SK-N-SH treated with all-trans-retinoic acid at 6 μM for 48 hours (cell line): ENCODE measurements at regions not wholly inside any gene's neighbourhood (a gene's known extent, or its start where the extent isn't known, plus 50 kb on each side); places are given as distances from the start of the nearest gene placed in this dataset.

ENCODE experiments used
- ATAC-seq: fragments of 200-7000 bp; cut with Tn5 transposase; 3 replicates; pipeline ENCODE4 v1.9.1; 2020; ENCODE audit warnings: mild to moderate bottlenecking, moderate library complexity
- ARNTL ChIP-seq: fragments of 450-650 bp; formaldehyde crosslinking; IDR thresholded peaks from 2 replicates; pipeline ENCODE4 v1.5.0; 2020; ENCODE audit warnings: low read depth, mild to moderate bottlenecking, moderate library complexity, borderline replicate concordance
- BACH2 ChIP-seq: fragments of 250-450 bp; sonication (Bioruptor Pico); IDR thresholded peaks from 2 replicates; pipeline ENCODE4 v1.9.0; 2021; ENCODE audit warnings: mild to moderate bottlenecking, borderline replicate concordance
- CSDC2 ChIP-seq: fragments of 250-450 bp; sonication (Bioruptor Pico); IDR thresholded peaks from 2 replicates; pipeline ENCODE4 v1.5.0; 2020; ENCODE audit warnings: mild to moderate bottlenecking, moderate library complexity
- ESRRG ChIP-seq: fragments of 250-450 bp; sonication (Bioruptor Pico); IDR thresholded peaks from 2 replicates; pipeline ENCODE4 v1.6.1; 2021; ENCODE audit warnings: mild to moderate bottlenecking
- ISL1 ChIP-seq: fragments of 250-450 bp; sonication (Bioruptor Pico); IDR thresholded peaks from 2 replicates; pipeline ENCODE4 v2.1.2; 2022; ENCODE audit warnings: mild to moderate bottlenecking, moderate library complexity
- OSR1 ChIP-seq: fragments of 250-450 bp; sonication (Bioruptor Pico); IDR thresholded peaks from 2 replicates; pipeline ENCODE4 v1.8.0; 2022; ENCODE audit warnings: moderate library complexity, mild to moderate bottlenecking, inconsistent platforms
- PPARA ChIP-seq: fragments of 250-450 bp; sonication (Bioruptor Pico); IDR thresholded peaks from 2 replicates; pipeline ENCODE4 v1.5.0; 2020; ENCODE audit warnings: mild to moderate bottlenecking, borderline replicate concordance
- RARB ChIP-seq: fragments of 250-450 bp; sonication (Bioruptor Pico); IDR thresholded peaks from 2 replicates; pipeline ENCODE4 v1.8.0; 2021; ENCODE audit warnings: mild to moderate bottlenecking, moderate library complexity
- SNAI2 ChIP-seq: fragments of 250-450 bp; sonication (Bioruptor Pico); IDR thresholded peaks from 2 replicates; pipeline ENCODE4 v1.5.0; 2020; ENCODE audit warnings: mild to moderate bottlenecking, moderate library complexity
- TCF4 ChIP-seq: fragments of 250-450 bp; sonication (Bioruptor Pico); IDR thresholded peaks from 2 replicates; pipeline ENCODE4 v1.8.0; 2021; ENCODE audit warnings: mild to moderate bottlenecking, moderate library complexity, borderline replicate concordance
- TOX ChIP-seq: fragments of 250-450 bp; sonication (Bioruptor Pico); IDR thresholded peaks from 2 replicates; pipeline ENCODE4 v1.8.0; 2021; ENCODE audit warnings: mild to moderate bottlenecking, moderate library complexity, borderline replicate concordance
- ZC3H10 ChIP-seq: fragments of 250-450 bp; sonication (Bioruptor Pico); IDR thresholded peaks from 2 replicates; pipeline ENCODE4 v1.5.1; 2021; ENCODE audit warnings: mild to moderate bottlenecking, moderate library complexity
- ZFP3 ChIP-seq: fragments of 250-450 bp; sonication (Bioruptor Pico); IDR thresholded peaks from 2 replicates; pipeline ENCODE4 v1.5.0; 2020; ENCODE audit warnings: mild to moderate bottlenecking, moderate library complexity
- ZFP30 ChIP-seq: fragments of 450-650 bp; formaldehyde crosslinking; IDR thresholded peaks from 2 replicates; pipeline ENCODE4 v1.5.0; 2022; ENCODE audit warnings: mild to moderate bottlenecking, moderate library complexity
- ZNF70 ChIP-seq: fragments of 450-650 bp; formaldehyde crosslinking; IDR thresholded peaks from 2 replicates; pipeline ENCODE4 v1.5.0; 2020; ENCODE audit warnings: mild to moderate bottlenecking, moderate library complexity
- ZNF8 ChIP-seq: fragments of 450-650 bp; formaldehyde crosslinking; IDR thresholded peaks from 2 replicates; pipeline ENCODE4 v1.5.0; 2020; ENCODE audit warnings: mild to moderate bottlenecking, moderate library complexity
- TF ChIP-seq, protein P1 (sequence below): fragments of 250-450 bp; sonication (Bioruptor Pico); IDR thresholded peaks from 2 replicates; pipeline ENCODE4 v1.5.1; 2021; ENCODE audit warnings: mild to moderate bottlenecking, moderate library complexity
- TF ChIP-seq, protein P2 (sequence below): fragments of 250-450 bp; sonication (Bioruptor Pico); IDR thresholded peaks from 2 replicates; pipeline ENCODE4 v1.8.0; 2021; ENCODE audit warnings: low read depth, mild to moderate bottlenecking, moderate library complexity, borderline replicate concordance
- TF ChIP-seq, protein P3 (sequence below): fragments of 250-450 bp; sonication (Bioruptor Pico); IDR thresholded peaks from 2 replicates; pipeline ENCODE4 v1.5.0; 2020; ENCODE audit warnings: mild to moderate bottlenecking, moderate library complexity
- TF ChIP-seq, protein P4 (sequence below): fragments of 250-450 bp; sonication (Bioruptor Pico); IDR thresholded peaks from 2 replicates; pipeline ENCODE4 v1.5.1; 2020; ENCODE audit warnings: low read depth, mild to moderate bottlenecking, moderate library complexity

DNA sequence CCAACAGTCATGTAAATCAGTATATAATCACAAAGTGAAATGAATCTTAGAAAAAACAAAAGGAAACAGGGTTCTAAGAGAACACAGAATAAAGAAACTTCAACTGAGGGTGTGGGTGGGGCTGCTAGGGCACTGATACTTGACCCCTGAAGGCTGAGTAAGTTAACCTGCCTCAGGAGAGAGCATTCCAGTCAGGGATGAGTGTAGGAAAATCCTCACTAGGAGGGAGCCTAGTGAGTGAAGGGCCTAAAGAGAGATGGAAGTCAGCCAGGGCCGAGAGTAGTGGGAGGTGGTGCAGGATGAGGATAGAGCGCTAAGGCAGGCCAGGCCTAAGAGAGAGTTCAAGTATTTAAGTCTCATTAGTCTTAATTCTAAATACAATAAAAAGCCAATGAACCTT lies 342.6 kb downstream of the SATB2 start (continued):
- TF ChIP-seq, protein P1, sequence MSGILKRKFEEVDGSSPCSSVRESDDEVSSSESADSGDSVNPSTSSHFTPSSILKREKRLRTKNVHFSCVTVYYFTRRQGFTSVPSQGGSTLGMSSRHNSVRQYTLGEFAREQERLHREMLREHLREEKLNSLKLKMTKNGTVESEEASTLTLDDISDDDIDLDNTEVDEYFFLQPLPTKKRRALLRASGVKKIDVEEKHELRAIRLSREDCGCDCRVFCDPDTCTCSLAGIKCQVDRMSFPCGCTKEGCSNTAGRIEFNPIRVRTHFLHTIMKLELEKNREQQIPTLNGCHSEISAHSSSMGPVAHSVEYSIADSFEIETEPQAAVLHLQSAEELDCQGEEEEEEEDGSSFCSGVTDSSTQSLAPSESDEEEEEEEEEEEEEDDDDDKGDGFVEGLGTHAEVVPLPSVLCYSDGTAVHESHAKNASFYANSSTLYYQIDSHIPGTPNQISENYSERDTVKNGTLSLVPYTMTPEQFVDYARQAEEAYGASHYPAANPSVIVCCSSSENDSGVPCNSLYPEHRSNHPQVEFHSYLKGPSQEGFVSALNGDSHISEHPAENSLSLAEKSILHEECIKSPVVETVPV: no peak
- no peak for TF ChIP-seq ZFP3 (CRISPR knock-in tag)
- TF ChIP-seq PPARA (CRISPR knock-in tag): no peak

DNA sequence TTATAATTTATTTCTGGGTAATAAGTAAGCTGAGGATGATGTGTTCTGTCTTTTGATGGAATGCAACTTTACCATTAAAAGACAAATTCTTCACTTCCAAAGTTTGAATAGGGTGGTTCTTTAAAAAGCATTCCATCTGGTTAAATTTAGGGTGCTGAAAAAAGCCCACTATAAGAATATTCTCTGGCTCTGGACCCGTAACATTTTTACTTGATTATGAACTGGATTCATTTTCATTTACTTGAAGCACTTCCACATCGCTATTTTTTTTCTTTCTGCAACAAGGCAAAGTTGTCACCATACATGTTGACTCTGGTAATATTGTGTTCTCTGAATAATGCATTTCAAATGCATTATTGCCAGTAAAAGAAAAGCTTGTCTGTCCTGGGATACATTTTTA lies 344.6 kb downstream of the SATB2 start:
- TF ChIP-seq ESRRG (CRISPR knock-in tag): no peak
- TF ChIP-seq, protein P2, sequence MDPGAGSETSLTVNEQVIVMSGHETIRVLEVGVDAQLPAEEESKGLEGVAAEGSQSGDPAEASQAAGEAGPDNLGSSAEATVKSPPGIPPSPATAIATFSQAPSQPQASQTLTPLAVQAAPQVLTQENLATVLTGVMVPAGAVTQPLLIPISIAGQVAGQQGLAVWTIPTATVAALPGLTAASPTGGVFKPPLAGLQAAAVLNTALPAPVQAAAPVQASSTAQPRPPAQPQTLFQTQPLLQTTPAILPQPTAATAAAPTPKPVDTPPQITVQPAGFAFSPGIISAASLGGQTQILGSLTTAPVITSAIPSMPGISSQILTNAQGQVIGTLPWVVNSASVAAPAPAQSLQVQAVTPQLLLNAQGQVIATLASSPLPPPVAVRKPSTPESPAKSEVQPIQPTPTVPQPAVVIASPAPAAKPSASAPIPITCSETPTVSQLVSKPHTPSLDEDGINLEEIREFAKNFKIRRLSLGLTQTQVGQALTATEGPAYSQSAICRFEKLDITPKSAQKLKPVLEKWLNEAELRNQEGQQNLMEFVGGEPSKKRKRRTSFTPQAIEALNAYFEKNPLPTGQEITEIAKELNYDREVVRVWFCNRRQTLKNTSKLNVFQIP: no peak
- no peak for TF ChIP-seq ZNF70 (CRISPR knock-in tag)
- TF ChIP-seq, protein P3, sequence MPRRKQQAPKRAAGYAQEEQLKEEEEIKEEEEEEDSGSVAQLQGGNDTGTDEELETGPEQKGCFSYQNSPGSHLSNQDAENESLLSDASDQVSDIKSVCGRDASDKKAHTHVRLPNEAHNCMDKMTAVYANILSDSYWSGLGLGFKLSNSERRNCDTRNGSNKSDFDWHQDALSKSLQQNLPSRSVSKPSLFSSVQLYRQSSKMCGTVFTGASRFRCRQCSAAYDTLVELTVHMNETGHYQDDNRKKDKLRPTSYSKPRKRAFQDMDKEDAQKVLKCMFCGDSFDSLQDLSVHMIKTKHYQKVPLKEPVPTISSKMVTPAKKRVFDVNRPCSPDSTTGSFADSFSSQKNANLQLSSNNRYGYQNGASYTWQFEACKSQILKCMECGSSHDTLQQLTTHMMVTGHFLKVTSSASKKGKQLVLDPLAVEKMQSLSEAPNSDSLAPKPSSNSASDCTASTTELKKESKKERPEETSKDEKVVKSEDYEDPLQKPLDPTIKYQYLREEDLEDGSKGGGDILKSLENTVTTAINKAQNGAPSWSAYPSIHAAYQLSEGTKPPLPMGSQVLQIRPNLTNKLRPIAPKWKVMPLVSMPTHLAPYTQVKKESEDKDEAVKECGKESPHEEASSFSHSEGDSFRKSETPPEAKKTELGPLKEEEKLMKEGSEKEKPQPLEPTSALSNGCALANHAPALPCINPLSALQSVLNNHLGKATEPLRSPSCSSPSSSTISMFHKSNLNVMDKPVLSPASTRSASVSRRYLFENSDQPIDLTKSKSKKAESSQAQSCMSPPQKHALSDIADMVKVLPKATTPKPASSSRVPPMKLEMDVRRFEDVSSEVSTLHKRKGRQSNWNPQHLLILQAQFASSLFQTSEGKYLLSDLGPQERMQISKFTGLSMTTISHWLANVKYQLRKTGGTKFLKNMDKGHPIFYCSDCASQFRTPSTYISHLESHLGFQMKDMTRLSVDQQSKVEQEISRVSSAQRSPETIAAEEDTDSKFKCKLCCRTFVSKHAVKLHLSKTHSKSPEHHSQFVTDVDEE (CRISPR knock-in tag): no peak
- no peak for TF ChIP-seq TOX (CRISPR knock-in tag)
- ATAC-seq: no peak

DNA sequence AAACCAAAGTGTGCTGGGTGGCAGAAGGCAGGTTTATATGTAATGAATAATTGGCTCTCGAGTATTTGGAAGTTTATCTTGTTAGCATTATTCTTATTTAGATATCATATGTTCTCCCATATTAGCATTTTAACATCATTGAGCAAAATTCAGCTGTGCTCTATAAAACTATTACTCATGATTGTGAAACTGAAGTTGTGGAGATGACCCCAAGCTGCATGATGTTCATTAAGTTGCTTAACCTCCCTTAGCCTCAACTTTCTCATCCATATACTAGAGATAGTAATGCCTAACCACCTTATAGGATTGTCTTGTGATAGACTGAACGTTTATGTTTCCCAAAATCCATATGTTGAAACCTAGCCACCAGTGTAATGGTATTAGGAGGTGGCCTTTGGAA lies 346.3 kb downstream of the SATB2 start:
- TF ChIP-seq SNAI2 (no peak), ZC3H10 (CRISPR knock-in tag) (no peak), RARB (CRISPR knock-in tag) (no peak), CSDC2 (CRISPR knock-in tag) (no peak)
- TF ChIP-seq, protein P2: no peak
- TF ChIP-seq, all 23 proteins: peak for 0
- ATAC-seq: no peak

DNA sequence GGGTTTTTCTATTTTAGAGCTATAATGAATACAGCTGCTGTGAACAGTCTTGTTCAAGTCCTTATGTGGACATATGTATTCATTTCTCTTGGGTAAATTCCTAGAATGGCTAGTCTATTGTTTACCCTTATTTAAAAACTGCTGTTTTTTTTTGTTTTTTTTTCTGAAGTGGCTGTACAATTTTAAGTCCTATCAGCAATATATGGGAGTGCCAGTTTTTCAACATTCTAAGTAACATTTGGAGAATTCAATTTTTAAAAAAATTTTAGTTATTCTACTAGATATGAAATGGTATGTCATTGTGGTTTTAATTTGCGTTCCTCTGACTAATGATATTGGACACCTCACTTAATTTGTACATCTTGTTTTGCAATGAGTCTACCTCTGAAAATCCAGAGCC lies 349.7 kb downstream of the SATB2 start:
- TF ChIP-seq ISL1 (CRISPR knock-in tag) (no peak), ZFP3 (CRISPR knock-in tag) (no peak), ZFP30 (no peak), ESRRG (CRISPR knock-in tag) (no peak), SNAI2 (no peak)
- TF ChIP-seq, protein P2: no peak
- TF ChIP-seq, protein P3 (CRISPR knock-in tag): no peak
- ATAC-seq: no peak

DNA sequence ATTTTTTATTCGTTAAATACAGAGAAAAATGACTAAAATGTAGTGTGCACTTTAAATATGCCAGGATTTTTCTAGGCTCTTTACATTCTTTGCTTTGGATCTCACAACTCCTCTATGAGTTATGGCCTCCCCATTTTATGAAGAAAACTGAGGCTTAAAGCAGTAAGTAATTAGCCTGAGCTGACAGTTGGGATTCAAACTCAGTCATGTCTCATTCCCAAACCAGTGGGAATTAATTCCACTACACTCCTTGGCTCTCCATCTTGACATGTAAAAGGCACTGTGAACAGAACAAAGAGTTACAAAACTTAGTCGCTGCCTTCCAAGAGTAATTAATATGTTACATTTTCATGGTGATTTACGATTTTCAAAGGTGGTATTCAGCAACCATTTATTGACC lies 351.9 kb downstream of the SATB2 start:
- no peak for ATAC-seq
- TF ChIP-seq, protein P4, sequence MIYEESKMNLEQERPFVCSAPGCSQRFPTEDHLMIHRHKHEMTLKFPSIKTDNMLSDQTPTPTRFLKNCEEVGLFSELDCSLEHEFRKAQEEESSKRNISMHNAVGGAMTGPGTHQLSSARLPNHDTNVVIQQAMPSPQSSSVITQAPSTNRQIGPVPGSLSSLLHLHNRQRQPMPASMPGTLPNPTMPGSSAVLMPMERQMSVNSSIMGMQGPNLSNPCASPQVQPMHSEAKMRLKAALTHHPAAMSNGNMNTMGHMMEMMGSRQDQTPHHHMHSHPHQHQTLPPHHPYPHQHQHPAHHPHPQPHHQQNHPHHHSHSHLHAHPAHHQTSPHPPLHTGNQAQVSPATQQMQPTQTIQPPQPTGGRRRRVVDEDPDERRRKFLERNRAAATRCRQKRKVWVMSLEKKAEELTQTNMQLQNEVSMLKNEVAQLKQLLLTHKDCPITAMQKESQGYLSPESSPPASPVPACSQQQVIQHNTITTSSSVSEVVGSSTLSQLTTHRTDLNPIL (CRISPR knock-in tag): no peak
- TF ChIP-seq, protein P2: no peak
- no peak for TF ChIP-seq RARB (CRISPR knock-in tag)
- TF ChIP-seq BACH2 (CRISPR knock-in tag): no peak
- no peak for TF ChIP-seq OSR1 (CRISPR knock-in tag)
- TF ChIP-seq ARNTL (CRISPR knock-in tag): no peak
- TF ChIP-seq ZNF8 (CRISPR knock-in tag): no peak
- TF ChIP-seq TCF4 (CRISPR knock-in tag): no peak
- no peak for TF ChIP-seq ZFP3 (CRISPR knock-in tag)
